Kidney (tissue), 13 donors: ENCODE measurements at regions not wholly inside any gene's neighbourhood (a gene's known extent, or its start where the extent isn't known, plus 50 kb on each side); places are given as distances from the start of the nearest gene placed in this dataset.
A peak's percentile ranks its signal among the peaks of the same experiment; 100 is the strongest.

Experiments used
- DNase-seq, 5 donors: peaks; one replicate each; pipeline ENCODE4 v3.0.0-alpha.2; 2013 to 2020
- FAIRE-seq: peaks from 2 replicates; lab custom pipeline; 2012; peaks lifted over from hg19 to GRCh38; lab: Jason Lieb, UNC
- H3K27ac ChIP-seq, 2 donors: one replicate each; pipeline ENCODE4 v1.7.0; 2013; ENCODE audit warnings: low read depth in 2 of 2, low read length in 2 of 2, inconsistent platforms in 1 of 2
- H3K27me3 ChIP-seq: one replicate; pipeline ENCODE4 v1.7.1; 2013; ENCODE audit warnings: low read length, inconsistent platforms; ENCODE audit not compliant: control insufficient read depth, insufficient read depth
- H3K36me3 ChIP-seq, 3 donors: one replicate each; pipeline versions ENCODE4 v1.7.0 to v1.7.1; 2013; ENCODE audit warnings: low read length in 3 of 3, control low read depth in 1 of 3, inconsistent platforms in 1 of 3; ENCODE audit not compliant: insufficient read depth in 3 of 3, control insufficient read depth in 2 of 3
- H3K4me1 ChIP-seq, 3 donors: one replicate each; pipeline versions ENCODE4 v1.7.0 to v1.7.1; 2013; ENCODE audit warnings: low read length in 3 of 3, inconsistent platforms in 1 of 3, low read depth in 1 of 3; ENCODE audit not compliant: control insufficient read depth in 2 of 3, insufficient read depth in 2 of 3
- H3K4me3 ChIP-seq, 3 donors: one replicate each; pipeline versions ENCODE4 v1.7.0 to v1.8.1; 2013; ENCODE audit warnings: low read length in 3 of 3, control low read depth in 1 of 3, inconsistent platforms in 1 of 3
- H3K9ac ChIP-seq, 3 donors: one replicate each; pipeline versions ENCODE4 v1.7.0 to v1.7.1; 2013; ENCODE audit warnings: low read length in 3 of 3, control low read depth in 1 of 3, inconsistent platforms in 1 of 3
- H3K9me3 ChIP-seq, 3 donors: one replicate each; pipeline versions ENCODE4 v1.7.0 to v1.7.1; 2013; ENCODE audit warnings: low read length in 3 of 3, control low read depth in 1 of 3, inconsistent platforms in 1 of 3; ENCODE audit not compliant: control insufficient read depth in 2 of 3, insufficient read depth in 1 of 3
- intact Hi-C: fragments of 100-400 bp; cut with DNase I; formaldehyde crosslinking; loops from one replicate; pipeline ENCODE4 v1.11.1; 2022
- TF ChIP-seq, protein P1 (sequence below): IDR thresholded peaks from 3 replicates; pipeline ENCODE4 v1.5.1; 2012; ENCODE audit warnings: mild to moderate bottlenecking, moderate library complexity, borderline replicate concordance; ENCODE audit not compliant: insufficient read depth; ENCODE audit errors: extremely low read depth
- donor health status: control.
- donor health status: control.
- donor health status: control.
- donor health status: control.
- donor health status: control.
- donor health status: DM: yes; HTN: yes; CAD: no.
- donor health status: Normal renal cell carcinoma (clear cell type).

- intact Hi-C loops: no loop called here
- H3K4me3 ChIP-seq: no peak overlapping the region
- H3K4me1 ChIP-seq: no peaks in the 10 kb centered on the region
- H3K9me3 ChIP-seq: peaks cover 0 to 2% (median 0%) of the 10 kb centered on the region in 3 donors
- no peak overlapping the region for H3K9ac ChIP-seq
- H3K27me3 ChIP-seq: no peaks in the 10 kb centered on the region
- TF ChIP-seq, protein P1, sequence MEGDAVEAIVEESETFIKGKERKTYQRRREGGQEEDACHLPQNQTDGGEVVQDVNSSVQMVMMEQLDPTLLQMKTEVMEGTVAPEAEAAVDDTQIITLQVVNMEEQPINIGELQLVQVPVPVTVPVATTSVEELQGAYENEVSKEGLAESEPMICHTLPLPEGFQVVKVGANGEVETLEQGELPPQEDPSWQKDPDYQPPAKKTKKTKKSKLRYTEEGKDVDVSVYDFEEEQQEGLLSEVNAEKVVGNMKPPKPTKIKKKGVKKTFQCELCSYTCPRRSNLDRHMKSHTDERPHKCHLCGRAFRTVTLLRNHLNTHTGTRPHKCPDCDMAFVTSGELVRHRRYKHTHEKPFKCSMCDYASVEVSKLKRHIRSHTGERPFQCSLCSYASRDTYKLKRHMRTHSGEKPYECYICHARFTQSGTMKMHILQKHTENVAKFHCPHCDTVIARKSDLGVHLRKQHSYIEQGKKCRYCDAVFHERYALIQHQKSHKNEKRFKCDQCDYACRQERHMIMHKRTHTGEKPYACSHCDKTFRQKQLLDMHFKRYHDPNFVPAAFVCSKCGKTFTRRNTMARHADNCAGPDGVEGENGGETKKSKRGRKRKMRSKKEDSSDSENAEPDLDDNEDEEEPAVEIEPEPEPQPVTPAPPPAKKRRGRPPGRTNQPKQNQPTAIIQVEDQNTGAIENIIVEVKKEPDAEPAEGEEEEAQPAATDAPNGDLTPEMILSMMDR: no peak
- H3K36me3 ChIP-seq: no peaks in the 10 kb centered on the region
- no peak overlapping the region for H3K27ac ChIP-seq
- DNase-seq (peak in 1 of 5 donors; percentile 42), FAIRE-seq (no peak)
Measured at GRCh38 chr22:49347376-49347775, 480.3 kb downstream of the BRD1 start.

- Histone ChIP-seq H3K4me3 (no peak overlapping the region), H3K27ac (no peak overlapping the region), H3K36me3 (no peaks in the 10 kb centered on the region), H3K9me3 (peaks cover 0 to 2% (median 0%) of the 10 kb centered on the region in 3 donors), H3K9ac (no peak overlapping the region), H3K27me3 (no peaks in the 10 kb centered on the region), H3K4me1 (no peaks in the 10 kb centered on the region)
- TF ChIP-seq, protein P1: no peak
- DNase-seq (peak in 1 of 5 donors; percentile 51), FAIRE-seq (no peak)
- intact Hi-C loops: no loop called here
Measured at GRCh38 chr22:49345896-49346295, 481.8 kb downstream of the BRD1 start.

GRCh38 chr22:49344656-49345055 is 483.0 kb downstream of the BRD1 start:
- intact Hi-C loops: no loop called here
- no peak for FAIRE-seq

More at GRCh38 chr22:49344656-49345055, 483.0 kb downstream of the BRD1 start:
- Histone ChIP-seq H3K9me3 (peaks cover 0 to 2% (median 0%) of the 10 kb centered on the region in 3 donors), H3K4me3 (no peak overlapping the region), H3K27me3 (no peaks in the 10 kb centered on the region), H3K9ac (no peak overlapping the region), H3K4me1 (no peaks in the 10 kb centered on the region), H3K36me3 (no peaks in the 10 kb centered on the region), H3K27ac (no peak overlapping the region)
- TF ChIP-seq, protein P1: no peak
- DNase-seq: peak in 3 of 5 donors; percentile 31 to 40 (median 35)
